Hepatocyte (in vitro differentiated cells): ENCODE measurements at regions not wholly inside any gene's neighbourhood (a gene's known extent, or its start where the extent isn't known, plus 50 kb on each side); places are given as distances from the start of the nearest gene placed in this dataset.

Experiments used
- EZH2phosphoT487 ChIP-seq: fragments of 200-600 bp; sonication (generic); IDR thresholded peaks from one replicate; pipeline ENCODE4 v1.6.1; 2018; ENCODE audit warnings: antibody characterized with exemption, mild to moderate bottlenecking, low read depth, moderate library complexity; ENCODE audit not compliant: unreplicated experiment, severe bottlenecking
- TF ChIP-seq, protein P1 (sequence below): fragments of 200-600 bp; sonication (generic); IDR thresholded peaks from 2 replicates; pipeline ENCODE4 v1.5.1; 2016; ENCODE audit warnings: antibody characterized with exemption, mild to moderate bottlenecking; ENCODE audit not compliant: poor library complexity

DNA sequence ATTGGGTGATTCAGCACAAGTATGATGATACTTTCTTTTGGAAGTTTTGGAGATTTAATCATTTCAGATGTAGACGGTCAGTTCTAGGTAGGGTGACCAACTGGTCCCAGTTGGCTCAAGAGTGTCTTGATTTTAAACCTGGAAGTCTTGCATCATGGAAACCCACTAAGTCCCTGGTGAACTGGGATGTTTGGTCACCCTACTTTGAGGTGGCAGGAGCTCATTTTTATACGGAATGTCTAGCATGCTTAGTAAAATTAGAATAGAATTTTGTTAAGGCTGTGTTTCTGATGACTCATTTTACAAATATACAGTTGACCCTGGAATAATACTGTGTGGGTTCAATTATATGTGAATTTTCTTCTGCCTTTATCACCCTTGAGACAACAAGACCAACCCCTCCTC lies 61.5 kb upstream of the DOCK10 start:
- TF ChIP-seq, protein P1, sequence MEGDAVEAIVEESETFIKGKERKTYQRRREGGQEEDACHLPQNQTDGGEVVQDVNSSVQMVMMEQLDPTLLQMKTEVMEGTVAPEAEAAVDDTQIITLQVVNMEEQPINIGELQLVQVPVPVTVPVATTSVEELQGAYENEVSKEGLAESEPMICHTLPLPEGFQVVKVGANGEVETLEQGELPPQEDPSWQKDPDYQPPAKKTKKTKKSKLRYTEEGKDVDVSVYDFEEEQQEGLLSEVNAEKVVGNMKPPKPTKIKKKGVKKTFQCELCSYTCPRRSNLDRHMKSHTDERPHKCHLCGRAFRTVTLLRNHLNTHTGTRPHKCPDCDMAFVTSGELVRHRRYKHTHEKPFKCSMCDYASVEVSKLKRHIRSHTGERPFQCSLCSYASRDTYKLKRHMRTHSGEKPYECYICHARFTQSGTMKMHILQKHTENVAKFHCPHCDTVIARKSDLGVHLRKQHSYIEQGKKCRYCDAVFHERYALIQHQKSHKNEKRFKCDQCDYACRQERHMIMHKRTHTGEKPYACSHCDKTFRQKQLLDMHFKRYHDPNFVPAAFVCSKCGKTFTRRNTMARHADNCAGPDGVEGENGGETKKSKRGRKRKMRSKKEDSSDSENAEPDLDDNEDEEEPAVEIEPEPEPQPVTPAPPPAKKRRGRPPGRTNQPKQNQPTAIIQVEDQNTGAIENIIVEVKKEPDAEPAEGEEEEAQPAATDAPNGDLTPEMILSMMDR = no peak
- TF ChIP-seq EZH2phosphoT487 = no peak
